WTC11 (cell line): ENCODE measurements at regions not wholly inside any gene's neighbourhood (a gene's known extent, or its start where the extent isn't known, plus 50 kb on each side); places are given as distances from the start of the nearest gene placed in this dataset.
"Not testable (repeated sequence)": the region's sequence is repeated elsewhere in the genome, so short reads cannot be mapped to it uniquely, and the experiment has no call there.

ENCODE experiments used
- ATAC-seq: fragments of 200-7000 bp; cut with Tn5 transposase; 2 replicates; pipeline ENCODE4 v1.10.0; 2021; ENCODE audit warnings: mild to moderate bottlenecking, moderate library complexity
- CTCF ChIA-PET: fragments of 300-600 bp; sonication (Branson Sonifier 250); formaldehyde crosslinking; loops from one replicate; lab custom pipeline; 2021; ENCODE audit warnings: antibody characterized with exemption; lab: Charles Lee
- POLR2A ChIA-PET: fragments of 350-600 bp; sonication (Branson Sonifier 250); formaldehyde crosslinking; loops from one replicate; lab custom pipeline; 2021; ENCODE audit warnings: antibody characterized with exemption; lab: Charles Lee
- DNase-seq: peaks from one replicate; pipeline ENCODE4 v3.0.0; 2021; ENCODE audit warnings: low spot score
- H3K27ac Mint-ChIP-seq: 2 replicates; pipeline ENCODE4 v1.8.0; 2021; ENCODE audit warnings: mixed read lengths
- H3K27me3 Mint-ChIP-seq: 2 replicates; pipeline ENCODE4 v1.8.0; 2021; ENCODE audit warnings: low read depth, mild to moderate bottlenecking, moderate library complexity, mixed read lengths
- H3K36me3 Mint-ChIP-seq: 2 replicates; pipeline ENCODE4 v1.8.0; 2021; ENCODE audit warnings: mixed read lengths
- H3K4me1 Mint-ChIP-seq: 2 replicates; pipeline ENCODE4 v1.8.0; 2022; ENCODE audit warnings: mixed read lengths
- H3K4me3 Mint-ChIP-seq: 2 replicates; pipeline ENCODE4 v1.8.0; 2021; ENCODE audit warnings: mild to moderate bottlenecking, moderate library complexity, mixed read lengths
- H3K9me3 Mint-ChIP-seq: 2 replicates; pipeline ENCODE4 v1.8.0; 2021; ENCODE audit warnings: mixed read lengths
- ATF6 ChIP-seq: sonication (generic); formaldehyde crosslinking; IDR thresholded peaks from 2 replicates; pipeline ENCODE4 v1.8.1; 2023; ENCODE audit warnings: mild to moderate bottlenecking, missing genetic modification reagents
- E2F4 ChIP-seq: sonication (generic); formaldehyde crosslinking; IDR thresholded peaks from 2 replicates; pipeline ENCODE4 v1.8.1; 2022; ENCODE audit warnings: low read depth, mild to moderate bottlenecking, moderate library complexity, missing genetic modification reagents, borderline replicate concordance
- ESRRA ChIP-seq: sonication (generic); formaldehyde crosslinking; IDR thresholded peaks from 2 replicates; pipeline ENCODE4 v1.8.1; 2022; ENCODE audit warnings: mild to moderate bottlenecking, missing genetic modification reagents, borderline replicate concordance
- GRHL2 ChIP-seq: fragments of 250-450 bp; sonication (Bioruptor Pico); IDR thresholded peaks from 2 replicates; pipeline ENCODE4 v1.8.0; 2022; ENCODE audit warnings: mild to moderate bottlenecking, moderate library complexity; ENCODE audit not compliant: insufficient replicate concordance, severe bottlenecking
- HMGA2 ChIP-seq: fragments of 250-450 bp; sonication (Bioruptor Pico); IDR thresholded peaks from 2 replicates; pipeline ENCODE4 v1.4.0; 2021; ENCODE audit warnings: mild to moderate bottlenecking, moderate library complexity
- MLX ChIP-seq: sonication (generic); formaldehyde crosslinking; IDR thresholded peaks from 2 replicates; pipeline ENCODE4 v1.8.1; 2023; ENCODE audit warnings: mild to moderate bottlenecking, missing genetic modification reagents, moderate library complexity
- MXD4 ChIP-seq: fragments of 250-450 bp; sonication (Bioruptor Pico); IDR thresholded peaks from 2 replicates; pipeline ENCODE4 v1.8.0; 2021; ENCODE audit warnings: mild to moderate bottlenecking, moderate library complexity, borderline replicate concordance
- NR2C2 ChIP-seq: sonication (generic); formaldehyde crosslinking; IDR thresholded peaks from 2 replicates; pipeline ENCODE4 v1.8.0; 2022; ENCODE audit warnings: mild to moderate bottlenecking, missing genetic modification reagents
- OVOL2 ChIP-seq: fragments of 250-450 bp; sonication (Bioruptor Pico); IDR thresholded peaks from 2 replicates; pipeline ENCODE4 v1.9.0; 2021; ENCODE audit warnings: mild to moderate bottlenecking, borderline replicate concordance
- TEAD4 ChIP-seq: sonication (generic); formaldehyde crosslinking; IDR thresholded peaks from 2 replicates; pipeline ENCODE4 v1.8.0; 2022; ENCODE audit warnings: mild to moderate bottlenecking, missing genetic modification reagents
- ZNF121 ChIP-seq: sonication (generic); formaldehyde crosslinking; IDR thresholded peaks from 2 replicates; pipeline ENCODE4 v1.8.0; 2023; ENCODE audit warnings: missing genetic modification reagents
- ZNF416 ChIP-seq: fragments of 250-450 bp; sonication (Bioruptor Pico); IDR thresholded peaks from 2 replicates; pipeline ENCODE4 v1.9.0; 2021; ENCODE audit warnings: mild to moderate bottlenecking, inconsistent platforms
- ZNF512 ChIP-seq: sonication (generic); formaldehyde crosslinking; IDR thresholded peaks from 2 replicates; pipeline ENCODE4 v1.8.1; 2022; ENCODE audit warnings: missing genetic modification reagents, borderline replicate concordance
- ZNF532 ChIP-seq: fragments of 250-450 bp; sonication (Bioruptor Pico); IDR thresholded peaks from 2 replicates; pipeline ENCODE4 v1.9.0; 2021; ENCODE audit warnings: mild to moderate bottlenecking, borderline replicate concordance

GRCh38 chr11:19419021-19419750 is 178.4 kb upstream of the E2F8 start (continued):
- TF ChIP-seq GRHL2 (CRISPR knock-in tag) (no peak), HMGA2 (CRISPR knock-in tag) (no peak), ZNF121 (CRISPR knock-in tag) (no peak)

- Mint-ChIP-seq H3K36me3 (no peaks in the 10 kb centered on the region), H3K27me3 (peaks cover 8% of the 10 kb centered on the region), H3K9me3 (peaks cover 10% of the 10 kb centered on the region), H3K27ac (no peak overlapping the region), H3K4me1 (peaks cover 5% of the 10 kb centered on the region; the same call in 1 of the 2 replicates)
- POLR2A ChIA-PET: no interaction called here
- ATAC-seq: no peak
- CTCF ChIA-PET: no interaction called here
- TF ChIP-seq MXD4 (CRISPR knock-in tag) (no peak), ESRRA (no peak), OVOL2 (CRISPR knock-in tag) (no peak), E2F4 (CRISPR knock-in tag) (no peak), NR2C2 (no peak), ATF6 (CRISPR knock-in tag) (no peak), MLX (CRISPR knock-in tag) (no peak), ZNF532 (CRISPR knock-in tag) (no peak), ZNF512 (no peak), ZNF416 (no peak), TEAD4 (CRISPR knock-in tag) (no peak)
- TF ChIP-seq, all 79 proteins: peak for 0
- no peak overlapping the region for H3K4me3 Mint-ChIP-seq
- no peak for DNase-seq
These were observed 177.5 kb upstream of the E2F8 start for GRCh38 chr11:19418221-19418620.

- H3K36me3 Mint-ChIP-seq, H3K27me3 Mint-ChIP-seq, H3K27ac Mint-ChIP-seq, POLR2A ChIA-PET, ATAC-seq, H3K9me3 Mint-ChIP-seq, H3K4me3 Mint-ChIP-seq: not testable (repeated sequence)
- peaks cover 18% of the 10 kb centered on the region for H3K4me1 Mint-ChIP-seq
- peak; percentile 23 for DNase-seq
- CTCF ChIA-PET: interaction anchor here (1.0 kb wide), 1 partner anchor 335 kb away, joined by 3 read pairs; no protein-coding TSS in a partner anchor
These were observed 171.3 kb upstream of the E2F8 start for GRCh38 chr11:19412070-19412469.
